HG02571 (cell line): ENCODE measurements at regions not wholly inside any gene's neighbourhood (a gene's known extent, or its start where the extent isn't known, plus 50 kb on each side); places are given as distances from the start of the nearest gene placed in this dataset.

Experiments
- ATAC-seq: cut with Tn5 transposase; IDR thresholded peaks from one replicate; pipeline ENCODE4 v1.9.1; 2021; ENCODE audit warnings: mild to moderate bottlenecking, moderate library complexity; ENCODE audit not compliant: unreplicated experiment

DNA sequence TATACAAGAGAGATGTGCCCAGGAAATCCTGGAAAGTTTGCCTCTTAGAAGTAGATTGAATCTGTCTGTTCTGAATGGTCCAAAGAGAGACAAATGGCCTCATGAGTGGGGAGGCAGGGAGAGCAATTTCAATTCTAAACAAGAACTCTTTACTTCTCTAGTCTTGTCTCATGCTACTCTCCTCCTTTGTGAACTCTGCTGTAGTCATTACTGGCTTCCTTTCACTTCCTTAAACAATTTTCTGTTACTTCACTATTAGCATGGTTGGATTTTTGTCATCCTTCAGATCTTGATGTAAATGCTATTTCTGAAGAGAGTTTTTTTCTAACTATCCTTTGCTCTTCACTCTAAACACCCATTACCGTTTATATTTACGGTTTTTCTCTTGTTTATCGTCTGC lies 54.0 kb upstream of the GRIN3A start:
- no peak for ATAC-seq

DNA sequence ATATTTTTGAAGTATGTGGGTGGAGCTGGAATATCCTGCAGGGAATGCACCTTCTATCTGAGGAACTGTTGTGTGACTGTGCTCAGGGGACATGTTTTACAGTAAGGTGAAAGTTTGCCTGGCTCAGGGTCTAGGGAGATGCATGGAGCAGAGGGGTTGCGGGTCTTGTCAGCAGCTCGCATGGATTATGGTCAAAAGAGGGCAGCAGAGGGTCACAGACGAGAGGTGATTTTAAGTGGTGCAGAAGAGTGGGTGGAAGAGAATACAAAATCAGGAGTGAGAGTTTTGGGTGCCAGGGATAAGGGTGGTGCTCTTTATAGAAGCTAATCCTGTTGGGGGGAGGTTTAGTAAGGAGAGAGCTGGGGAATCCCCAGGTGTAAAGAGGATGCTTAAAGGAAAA lies 53.5 kb upstream of the GRIN3A start:
- ATAC-seq = no peak

DNA sequence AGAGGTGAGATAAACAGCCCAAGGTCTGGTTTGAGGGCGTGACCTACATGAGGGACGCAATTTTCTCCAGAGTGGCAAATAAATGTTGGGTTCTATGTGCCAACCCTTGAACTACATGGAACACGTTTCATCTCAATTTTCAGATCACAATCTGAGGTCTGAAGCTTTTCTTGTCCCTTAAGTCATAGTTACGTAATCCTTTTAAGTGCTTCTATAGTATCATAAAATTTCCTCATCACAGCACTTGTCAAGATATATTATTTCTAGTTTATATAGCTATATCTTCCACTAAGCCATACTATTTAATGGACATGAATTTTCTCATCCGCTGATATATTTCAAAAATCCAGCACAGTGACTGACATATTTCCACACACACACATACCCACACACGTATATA lies 53.1 kb upstream of the GRIN3A start:
- no peak for ATAC-seq
